ENCODE measurements at regions not wholly inside any gene's neighbourhood (a gene's known extent, or its start where the extent isn't known, plus 50 kb on each side); places are given as distances from the start of the nearest gene placed in this dataset.

DNA sequence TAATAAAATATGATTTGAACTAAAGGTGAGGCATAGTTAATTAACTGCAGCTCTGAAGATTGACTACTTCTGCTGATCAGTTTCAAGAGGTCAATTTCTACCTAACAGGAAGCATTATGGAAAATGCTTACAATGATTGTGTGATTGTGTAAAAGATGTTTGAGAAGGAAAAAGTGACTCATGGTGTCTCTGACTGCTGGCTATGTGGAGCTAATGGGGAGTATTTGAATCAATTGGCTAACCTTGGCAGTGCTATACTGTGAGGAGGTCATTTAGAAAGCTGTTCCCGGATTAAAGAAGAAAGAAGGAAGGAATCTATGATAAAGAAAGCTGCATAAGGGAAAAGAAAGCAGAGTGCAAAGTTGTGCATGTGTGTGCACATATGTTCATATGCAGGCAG lies 376.5 kb downstream of the ADGRL2 start:
- no peak overlapping the region for H3K4me3 ChIP-seq
- intact Hi-C loops (cut with DNase I; ENCODE audit: low total_unique reads): no loop called here
- no peaks in the 10 kb centered on the region for H3K9me3 ChIP-seq
- TF ChIP-seq, protein P1, sequence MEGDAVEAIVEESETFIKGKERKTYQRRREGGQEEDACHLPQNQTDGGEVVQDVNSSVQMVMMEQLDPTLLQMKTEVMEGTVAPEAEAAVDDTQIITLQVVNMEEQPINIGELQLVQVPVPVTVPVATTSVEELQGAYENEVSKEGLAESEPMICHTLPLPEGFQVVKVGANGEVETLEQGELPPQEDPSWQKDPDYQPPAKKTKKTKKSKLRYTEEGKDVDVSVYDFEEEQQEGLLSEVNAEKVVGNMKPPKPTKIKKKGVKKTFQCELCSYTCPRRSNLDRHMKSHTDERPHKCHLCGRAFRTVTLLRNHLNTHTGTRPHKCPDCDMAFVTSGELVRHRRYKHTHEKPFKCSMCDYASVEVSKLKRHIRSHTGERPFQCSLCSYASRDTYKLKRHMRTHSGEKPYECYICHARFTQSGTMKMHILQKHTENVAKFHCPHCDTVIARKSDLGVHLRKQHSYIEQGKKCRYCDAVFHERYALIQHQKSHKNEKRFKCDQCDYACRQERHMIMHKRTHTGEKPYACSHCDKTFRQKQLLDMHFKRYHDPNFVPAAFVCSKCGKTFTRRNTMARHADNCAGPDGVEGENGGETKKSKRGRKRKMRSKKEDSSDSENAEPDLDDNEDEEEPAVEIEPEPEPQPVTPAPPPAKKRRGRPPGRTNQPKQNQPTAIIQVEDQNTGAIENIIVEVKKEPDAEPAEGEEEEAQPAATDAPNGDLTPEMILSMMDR (IDR thresholded peaks at IDR 0.05): no peak
- no peak for TF ChIP-seq POLR2A (IDR thresholded peaks at IDR 0.05)
- no peaks in the 10 kb centered on the region for H3K36me3 ChIP-seq
- DNase-seq: no peak
- no peaks in the 10 kb centered on the region for H3K27me3 ChIP-seq
- H3K4me1 ChIP-seq: no peaks in the 10 kb centered on the region
- no peak overlapping the region for H3K27ac ChIP-seq

DNA sequence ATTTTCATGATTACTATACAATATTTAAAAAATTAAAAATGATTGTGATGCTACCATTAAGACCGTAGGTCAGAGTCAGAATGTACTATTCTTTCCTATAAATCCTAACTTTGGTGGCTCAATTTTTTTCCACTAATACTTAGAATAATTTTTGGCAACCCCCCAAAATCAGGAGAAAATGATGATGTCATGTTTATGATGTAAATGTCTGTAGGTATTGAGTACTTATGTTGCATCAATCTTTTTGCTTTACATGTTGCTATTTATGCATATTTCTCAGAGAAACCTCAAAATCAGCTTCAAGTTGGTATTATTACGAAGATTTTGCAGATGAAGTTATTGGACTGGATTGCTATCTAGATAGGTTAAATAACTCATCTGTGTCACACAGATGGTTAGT lies 371.2 kb downstream of the ADGRL2 start:
- no peaks in the 10 kb centered on the region for H3K27me3 ChIP-seq
- no peak for TF ChIP-seq POLR2A (IDR thresholded peaks at IDR 0.05)
- TF ChIP-seq, protein P1 (IDR thresholded peaks at IDR 0.05): no peak
- no peak overlapping the region for H3K27ac ChIP-seq
- no peaks in the 10 kb centered on the region for H3K4me1 ChIP-seq
- no peaks in the 10 kb centered on the region for H3K36me3 ChIP-seq
- no peak overlapping the region for H3K4me3 ChIP-seq
- DNase-seq: no peak
- no peaks in the 10 kb centered on the region for H3K9me3 ChIP-seq
- intact Hi-C loops (cut with DNase I; ENCODE audit: low total_unique reads): no loop called here

DNA sequence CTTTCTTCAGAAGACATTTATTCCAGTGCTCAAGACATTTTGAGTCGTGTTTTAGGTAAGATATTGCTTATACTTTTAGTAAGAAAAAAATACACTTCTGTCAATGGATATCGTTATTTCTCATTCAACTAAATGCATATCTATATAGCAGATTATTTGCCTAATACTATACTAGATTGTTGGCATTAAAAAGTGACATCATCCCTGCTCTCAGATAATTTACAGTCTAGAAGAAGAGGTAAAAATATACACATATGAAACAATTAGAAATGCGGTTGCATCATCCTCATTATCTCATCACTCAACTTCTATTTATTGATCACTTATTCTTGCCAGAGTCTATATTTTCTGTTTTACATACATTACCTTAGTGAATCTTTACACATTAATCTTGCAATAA lies 367.7 kb downstream of the ADGRL2 start:
- Histone ChIP-seq H3K27me3 (no peaks in the 10 kb centered on the region), H3K36me3 (no peaks in the 10 kb centered on the region), H3K4me1 (no peaks in the 10 kb centered on the region), H3K4me3 (no peak overlapping the region), H3K27ac (no peak overlapping the region), H3K9me3 (no peaks in the 10 kb centered on the region)
- intact Hi-C loops (cut with DNase I; ENCODE audit: low total_unique reads): no loop called here
- no peak for DNase-seq
- no peak for TF ChIP-seq POLR2A (IDR thresholded peaks at IDR 0.05)
- TF ChIP-seq, protein P1 (IDR thresholded peaks at IDR 0.05): no peak

DNA sequence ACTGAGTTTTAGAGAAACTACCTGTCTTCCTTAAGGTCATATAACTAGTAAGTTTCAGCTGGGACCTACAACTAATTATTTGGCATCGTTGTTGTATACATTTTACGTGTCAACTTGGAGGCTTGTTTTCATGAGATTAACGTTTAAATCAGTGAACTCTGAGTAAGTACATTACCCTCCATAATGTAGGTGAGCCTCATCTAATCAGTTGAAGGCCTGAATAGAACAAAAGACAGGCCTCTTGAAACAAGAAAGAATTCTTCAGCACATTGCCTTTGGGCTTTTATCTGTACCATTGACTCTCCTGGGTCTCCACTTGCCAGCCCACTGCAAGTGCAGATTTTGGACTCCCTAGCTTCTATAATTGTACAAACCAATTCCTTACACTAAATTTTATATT lies 364.6 kb downstream of the ADGRL2 start:
- intact Hi-C loops (cut with DNase I; ENCODE audit: low total_unique reads): no loop called here
- TF ChIP-seq, protein P1 (IDR thresholded peaks at IDR 0.05): no peak
- TF ChIP-seq POLR2A (IDR thresholded peaks at IDR 0.05): no peak
- Histone ChIP-seq H3K27me3 (no peaks in the 10 kb centered on the region), H3K4me1 (no peaks in the 10 kb centered on the region), H3K27ac (no peak overlapping the region), H3K36me3 (no peaks in the 10 kb centered on the region), H3K4me3 (no peak overlapping the region), H3K9me3 (no peaks in the 10 kb centered on the region)
- no peak for DNase-seq

DNA sequence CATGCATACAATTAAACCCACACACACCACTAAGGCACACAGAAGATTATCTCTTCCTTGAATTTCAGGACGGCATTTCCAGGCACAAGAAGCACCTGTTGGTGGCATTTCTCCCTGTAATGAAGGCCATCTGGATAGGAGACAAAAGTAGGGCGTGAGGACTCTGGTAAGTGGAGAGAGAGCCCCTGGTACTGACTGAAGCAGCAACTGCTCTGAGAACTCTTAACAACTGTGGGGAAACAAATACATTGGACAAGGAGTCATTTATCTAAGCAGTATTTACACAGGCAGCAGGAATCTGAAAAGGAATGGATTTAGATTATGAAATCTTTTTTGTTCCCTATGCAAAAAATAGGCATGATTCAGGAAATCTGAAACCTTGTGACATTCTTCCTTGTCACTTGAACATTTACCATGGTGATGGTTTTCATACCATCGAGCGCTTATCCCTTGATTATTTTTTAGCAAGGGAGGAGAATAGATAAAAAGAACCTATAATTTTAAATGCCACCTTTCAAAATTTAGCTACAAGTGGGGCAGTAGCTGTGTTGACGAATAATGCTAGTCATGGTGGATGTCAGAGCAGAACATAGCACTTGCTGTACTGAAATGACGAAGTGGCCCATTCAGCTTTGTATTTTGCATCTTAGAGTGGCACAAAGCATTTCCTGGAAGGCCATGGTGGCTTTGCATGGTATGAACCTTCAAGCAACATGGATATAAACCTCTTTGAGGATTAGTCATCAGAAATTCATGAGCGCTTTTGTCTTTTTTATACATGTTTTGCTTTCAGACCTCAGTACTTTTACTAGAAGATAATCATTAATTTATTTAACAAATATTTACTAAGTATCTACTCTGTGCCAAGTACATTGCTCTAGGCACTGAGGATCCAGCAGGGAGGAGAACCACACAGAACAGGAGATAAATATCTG lies 362.0 kb downstream of the ADGRL2 start:
- no peak for DNase-seq
- TF ChIP-seq, protein P1 (IDR thresholded peaks at IDR 0.05): no peak
- no peak for TF ChIP-seq POLR2A (IDR thresholded peaks at IDR 0.05)
- Histone ChIP-seq H3K4me1 (no peaks in the 10 kb centered on the region), H3K27ac (no peak overlapping the region), H3K4me3 (no peak overlapping the region), H3K36me3 (no peaks in the 10 kb centered on the region), H3K9me3 (no peaks in the 10 kb centered on the region), H3K27me3 (no peaks in the 10 kb centered on the region)
- intact Hi-C loops (cut with DNase I; ENCODE audit: low total_unique reads): no loop called here

All from uterus (tissue), 3 donors.